Fibroblast of lung (primary cell): ENCODE measurements at regions not wholly inside any gene's neighbourhood (a gene's known extent, or its start where the extent isn't known, plus 50 kb on each side); places are given as distances from the start of the nearest gene placed in this dataset.

Source experiments
- CTCF ChIP-seq, 2 donors: IDR thresholded peaks in 1 of 2; conservative IDR thresholded peaks in 1 of 2; 1 replicate in 1 of 2; 2 replicates in 1 of 2; pipeline ENCODE4 v1.5.1; 2011 to 2012; ENCODE audit warnings: low read length in 2 of 2, control low read depth in 1 of 2, inconsistent platforms in 1 of 2, low read depth in 1 of 2, mild to moderate bottlenecking in 1 of 2
- EZH2 ChIP-seq: IDR thresholded peaks from 2 replicates; pipeline ENCODE4 v1.5.1; 2012; ENCODE audit warnings: low read length, control low read depth, mild to moderate bottlenecking; ENCODE audit errors: missing control alignments

DNA sequence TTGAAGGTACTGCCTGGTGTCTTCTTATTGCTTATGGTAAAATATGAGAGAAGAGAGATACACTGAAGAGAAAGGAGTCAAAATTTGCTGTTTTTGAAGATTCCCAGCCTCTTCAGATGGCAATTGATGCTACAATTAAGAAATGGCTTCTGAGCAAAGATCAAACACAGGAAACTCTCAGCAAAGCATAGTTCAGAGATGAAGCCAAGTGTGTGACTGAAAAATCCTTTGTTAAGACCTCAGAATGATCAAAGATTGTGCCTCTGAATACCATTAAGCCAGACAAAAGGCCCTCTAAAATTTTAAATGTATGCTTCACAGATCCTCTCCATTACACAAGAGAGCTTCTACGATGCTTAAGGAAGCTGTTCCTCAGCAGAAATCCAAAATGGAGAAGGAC is 216.3 kb downstream of the UXS1 start:
- TF ChIP-seq EZH2 = no peak
- no peak for TF ChIP-seq CTCF (conservative IDR thresholded peaks at IDR 0.05 in 1 of 2, IDR thresholded peaks at IDR 0.05 in 1 of 2; ENCODE audit: low read depth in 1 of 2, low read length in 2 of 2)
